NCI-H446 treated with DMSO at 0.1 percent for 48 hours (cell line): ENCODE measurements at regions not wholly inside any gene's neighbourhood (a gene's known extent, or its start where the extent isn't known, plus 50 kb on each side); places are given as distances from the start of the nearest gene placed in this dataset.

Source experiments
- DNase-seq: peaks from one replicate; lab custom pipeline; 2025; lab: John Stamatoyannopoulos, UW

GRCh38 chr4:153140294-153140693, 63.9 kb upstream of the TRIM2 start:
- DNase-seq, result no peak

- no peak for DNase-seq
Measured at GRCh38 chr4:153141238-153141637, 63.0 kb upstream of the TRIM2 start.

GRCh38 chr4:153142700-153143438, 61.4 kb upstream of the TRIM2 start:
- peak; percentile 81 for DNase-seq

DNA sequence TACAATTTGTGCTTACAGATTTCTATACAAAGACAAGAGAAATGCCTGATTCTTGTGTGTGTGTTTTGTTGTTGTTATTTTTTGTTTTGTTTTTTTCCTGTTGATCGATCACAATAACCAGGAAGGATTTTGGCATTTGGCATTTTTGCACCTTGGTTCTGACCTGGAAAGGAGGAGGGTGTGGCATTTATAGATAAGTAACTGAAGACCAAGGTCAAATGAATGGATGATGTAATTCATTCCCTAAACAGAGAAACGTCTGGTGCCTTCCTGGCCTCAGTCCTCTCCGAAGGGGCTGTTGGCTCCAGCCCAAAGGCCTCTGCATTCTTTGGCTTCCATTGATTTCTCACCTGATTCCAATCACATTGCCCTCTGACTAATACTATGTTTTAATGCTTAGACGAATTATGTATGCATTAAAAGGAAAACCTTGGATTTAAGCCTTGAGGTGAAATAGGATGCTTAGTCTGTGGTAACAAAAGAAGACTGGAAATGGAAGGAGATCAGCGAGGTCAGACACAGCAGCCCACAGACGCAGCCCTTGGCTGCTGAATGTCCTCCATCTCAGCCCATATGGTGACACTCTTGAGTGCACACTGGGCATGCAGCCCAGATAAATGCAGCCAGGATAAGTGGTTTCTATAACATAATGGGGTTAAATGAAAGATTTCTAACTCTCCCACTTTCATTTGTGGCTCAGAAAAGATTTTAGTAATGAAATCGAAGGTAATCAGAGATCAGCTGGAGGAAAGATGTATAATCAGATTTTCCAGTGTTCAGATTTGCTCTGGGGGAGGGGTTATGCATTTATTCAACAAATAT, 60.5 kb upstream of the TRIM2 start:
- peak; percentile 91 for DNase-seq

DNA sequence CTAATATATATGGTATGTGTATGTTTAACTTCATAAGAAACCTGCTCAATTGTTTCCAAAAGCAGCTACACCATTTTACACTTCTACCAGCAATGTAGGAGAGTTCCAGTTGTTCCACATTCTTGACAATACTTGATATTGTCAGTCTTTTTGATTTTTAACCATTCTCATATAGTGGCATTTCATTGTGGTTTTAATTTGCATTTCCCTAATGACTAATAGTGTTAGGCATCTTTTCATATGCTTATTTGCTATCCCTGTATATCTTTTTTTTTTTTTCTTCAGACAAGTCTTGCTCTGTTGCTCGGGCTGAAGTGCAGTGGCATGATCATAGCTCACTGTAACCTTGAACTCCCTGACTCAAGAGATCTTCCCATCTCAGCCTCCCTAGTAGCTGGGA, 58.2 kb upstream of the TRIM2 start:
- DNase-seq, result no peak

DNA sequence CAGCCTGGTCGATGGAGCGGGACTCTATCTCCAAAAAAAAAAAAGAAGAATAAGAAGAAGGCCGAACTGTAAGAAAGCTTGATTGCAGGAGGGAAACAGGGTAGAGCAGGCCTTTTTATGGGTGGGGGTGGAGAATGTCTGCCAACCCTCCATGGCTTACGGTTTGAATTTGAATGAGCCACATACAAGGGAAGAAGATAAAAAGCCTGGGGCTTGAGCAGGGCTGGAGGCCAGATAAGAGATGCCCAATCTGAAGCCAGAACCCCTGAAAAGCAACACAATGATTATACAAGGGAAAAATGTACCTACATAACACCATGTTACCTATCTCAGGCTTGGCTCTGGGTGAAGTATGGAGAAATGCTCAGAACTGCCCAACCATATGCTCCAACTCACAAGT, 57.3 kb upstream of the TRIM2 start:
- DNase-seq, result no peak

GRCh38 chr4:153148791-153149190, 55.5 kb upstream of the TRIM2 start:
- DNase-seq, result no peak

GRCh38 chr4:153151535-153152455, 52.4 kb upstream of the TRIM2 start:
- DNase-seq, result peak; percentile 37

GRCh38 chr4:153152501-153153338, 51.5 kb upstream of the TRIM2 start:
- peak; percentile 27 for DNase-seq

DNA sequence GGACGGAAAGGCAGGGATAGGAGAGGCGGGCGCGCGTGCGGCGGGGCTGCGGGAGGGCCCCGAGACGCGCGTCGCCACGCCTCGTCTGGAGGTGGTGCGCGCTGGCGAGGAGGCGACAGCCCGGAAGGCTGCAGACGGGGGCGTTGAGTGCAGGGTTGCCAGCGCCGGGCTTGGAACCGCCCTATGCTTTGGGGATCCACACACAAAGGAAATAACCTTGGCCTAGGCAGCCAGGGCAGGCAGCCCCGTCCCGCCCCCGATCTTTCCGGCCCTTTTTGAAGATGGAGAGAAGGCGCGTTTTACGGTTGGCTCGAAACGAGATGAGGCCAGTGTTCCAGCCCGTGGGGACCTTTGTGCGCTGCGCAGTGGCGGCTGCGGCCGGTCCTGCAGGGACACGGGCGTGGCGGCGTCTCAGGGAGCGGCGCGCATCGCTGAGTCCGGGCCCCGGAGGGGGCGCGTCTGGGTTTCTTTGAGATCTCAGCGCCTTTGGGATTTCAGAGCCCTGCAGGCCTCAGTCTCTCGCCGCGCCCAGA, 50.8 kb upstream of the TRIM2 start:
- peak; percentile 29 for DNase-seq

DNA sequence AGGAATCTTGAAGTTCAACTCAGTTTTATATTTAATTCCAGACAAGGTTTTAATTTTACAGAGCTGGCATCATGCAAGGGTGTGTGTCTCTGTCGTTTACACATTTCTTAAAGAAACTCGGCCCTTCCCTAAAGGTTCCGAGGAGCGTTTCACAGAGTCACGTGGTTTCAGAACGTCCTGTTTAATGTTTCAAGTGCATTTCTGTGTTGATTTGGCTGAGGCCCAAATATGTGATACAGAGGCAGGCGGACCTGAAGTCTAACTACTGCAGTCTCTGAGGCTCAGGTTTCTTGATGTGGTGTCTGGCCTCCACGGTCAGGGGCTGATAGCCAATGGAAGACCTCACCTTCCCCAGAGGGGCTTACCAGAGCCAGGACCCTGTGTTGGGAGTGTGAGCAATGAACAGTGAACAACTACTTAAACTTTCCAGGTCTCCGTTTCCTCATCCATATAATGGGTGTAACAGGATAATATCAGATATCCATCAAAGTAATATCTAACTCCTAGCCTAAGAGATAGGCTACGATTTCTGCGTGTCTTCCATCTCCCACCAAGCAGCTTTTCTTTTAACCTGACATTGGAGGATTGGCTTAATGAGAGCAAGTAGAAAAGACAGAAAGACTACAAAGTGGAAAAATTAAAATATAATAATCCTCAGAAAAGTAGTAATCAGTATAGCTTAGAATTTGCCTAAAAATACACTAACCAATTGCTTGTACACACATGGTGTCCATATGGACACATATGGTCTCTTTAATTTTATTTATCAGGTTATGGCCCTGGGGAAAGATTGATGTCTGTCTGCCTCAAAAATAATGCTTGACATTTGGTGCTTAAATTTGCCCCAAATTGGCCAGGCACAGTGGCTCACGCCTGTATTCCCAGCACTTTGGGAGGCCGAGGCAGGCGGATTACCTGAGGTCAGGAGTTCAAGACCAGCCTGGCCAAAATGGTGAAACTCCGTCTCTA, 50.0 kb upstream of the TRIM2 start:
- DNase-seq, result peak; percentile 20
